GM12865 (cell line): ENCODE measurements at regions not wholly inside any gene's neighbourhood (a gene's known extent, or its start where the extent isn't known, plus 50 kb on each side); places are given as distances from the start of the nearest gene placed in this dataset.

Experiments used
- DNase-seq: peaks from one replicate; pipeline ENCODE4 v3.0.0; 2010; ENCODE audit warnings: low read depth
- H3K4me3 ChIP-seq: 2 replicates; pipeline ENCODE4 v1.5.1; 2011; ENCODE audit warnings: mild to moderate bottlenecking, low read depth, low read length, control low read depth
- CTCF ChIP-seq: IDR thresholded peaks from 2 replicates; pipeline ENCODE4 v1.5.1; 2011; ENCODE audit warnings: low read length, control low read depth, low read depth, inconsistent platforms; ENCODE audit not compliant: insufficient read depth; ENCODE audit errors: missing control alignments

GRCh38 chr14:66088656-66089055 is 397.5 kb upstream of the CCDC196 start:
- no peak for DNase-seq
- TF ChIP-seq CTCF = no peak

GRCh38 chr14:66092206-66092605 is 394.0 kb upstream of the CCDC196 start:
- no peak for TF ChIP-seq CTCF
- H3K4me3 ChIP-seq = no peak overlapping the region
- DNase-seq = no peak

More at GRCh38 chr14:66088656-66089055, 397.5 kb upstream of the CCDC196 start:
- H3K4me3 ChIP-seq = no peak overlapping the region

GRCh38 chr14:66092748-66093147 is 393.4 kb upstream of the CCDC196 start:
- DNase-seq = no peak
- no peak overlapping the region for H3K4me3 ChIP-seq
- TF ChIP-seq CTCF = no peak

- no peak overlapping the region for H3K4me3 ChIP-seq
- DNase-seq = no peak
- TF ChIP-seq CTCF = no peak
Observed at GRCh38 chr14:66094001-66094727, 392.0 kb upstream of the CCDC196 start.

GRCh38 chr14:66099451-66099850 is 386.7 kb upstream of the CCDC196 start:
- H3K4me3 ChIP-seq = no peak overlapping the region
- DNase-seq = no peak
- TF ChIP-seq CTCF = no peak

- H3K4me3 ChIP-seq = no peak overlapping the region
- DNase-seq = peak; percentile 44
- no peak for TF ChIP-seq CTCF
Observed at GRCh38 chr14:66099931-66100330, 386.2 kb upstream of the CCDC196 start.

GRCh38 chr14:66101662-66102061 is 384.5 kb upstream of the CCDC196 start:
- DNase-seq = no peak
- no peak overlapping the region for H3K4me3 ChIP-seq
- TF ChIP-seq CTCF = no peak
